SK-N-MC (cell line): ENCODE measurements at regions not wholly inside any gene's neighbourhood (a gene's known extent, or its start where the extent isn't known, plus 50 kb on each side); places are given as distances from the start of the nearest gene placed in this dataset.

Experiments
- DNase-seq: peaks from one replicate; pipeline ENCODE4 v3.0.0-alpha.2; 2011; ENCODE audit warnings: low read depth, low spot score
- H3K27ac ChIP-seq: fragments of 200-600 bp; sonication (generic); 2 replicates; pipeline ENCODE4 v1.5.1; 2016; ENCODE audit warnings: mixed run types
- H3K36me3 ChIP-seq: fragments of 200-600 bp; sonication (generic); 2 replicates; pipeline ENCODE4 v1.6.1; 2017; ENCODE audit warnings: antibody characterized with exemption, low read length, mixed read lengths; ENCODE audit not compliant: insufficient read depth
- H3K4me3 ChIP-seq: fragments of 200-600 bp; sonication (generic); 2 replicates; pipeline ENCODE4 v1.5.1; 2016
- H3K9ac ChIP-seq: fragments of 200-600 bp; sonication (generic); 2 replicates; pipeline ENCODE4 v1.8.0; 2017; ENCODE audit warnings: mixed run types, mixed read lengths; ENCODE audit not compliant: insufficient read length
- H3K9me3 ChIP-seq: fragments of 200-600 bp; sonication (generic); 2 replicates; pipeline ENCODE4 v1.6.1; 2017; ENCODE audit warnings: low read depth, mild to moderate bottlenecking, antibody characterized with exemption, low read length, moderate library complexity, mixed read lengths
- EZH2 ChIP-seq: fragments of 200-600 bp; sonication (generic); IDR thresholded peaks from one replicate; pipeline ENCODE4 v1.6.1; 2017; ENCODE audit warnings: antibody characterized with exemption
- FOXP2 ChIP-seq: optimal IDR thresholded peaks from 2 replicates; pipeline ENCODE3; 2011; ENCODE audit warnings: mild to moderate bottlenecking, moderate library complexity; ENCODE audit not compliant: insufficient read depth; ENCODE audit errors: extremely low read length, control extremely low read depth
- POLR2AphosphoS5 ChIP-seq: IDR thresholded peaks from 2 replicates; pipeline ENCODE4 v1.6.1; 2012; ENCODE audit warnings: mild to moderate bottlenecking, low read depth, low read length, borderline replicate concordance

DNA sequence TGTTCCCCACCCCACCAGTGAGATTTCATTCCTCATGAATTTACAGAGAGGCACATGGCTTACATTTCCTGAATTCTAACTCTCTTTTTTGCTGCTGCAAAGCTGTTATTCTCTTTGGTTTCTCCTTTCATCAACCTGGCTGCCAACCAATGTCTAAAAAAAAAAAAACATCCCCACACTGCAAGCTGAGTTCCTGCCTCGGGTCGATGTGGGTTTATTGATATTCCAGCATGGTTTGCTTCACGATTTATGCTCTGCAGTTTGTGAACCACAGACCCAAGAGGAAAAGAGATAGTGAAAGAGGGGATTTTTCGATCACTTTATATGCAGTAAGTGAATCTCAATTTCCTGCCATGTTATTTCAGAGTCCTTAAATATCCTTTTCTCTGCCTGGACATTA lies 363.6 kb downstream of the LPIN1 start:
- H3K9me3 ChIP-seq, result no peaks in the 10 kb centered on the region
- no peak for TF ChIP-seq FOXP2
- no peak for TF ChIP-seq EZH2
- TF ChIP-seq POLR2AphosphoS5, result no peak
- peak overlapping the region; percentile 69; the same call in 1 of the 2 replicates for H3K27ac ChIP-seq
- no peak for DNase-seq
- peak overlapping the region; percentile 17; the same call in 1 of the 2 replicates for H3K4me3 ChIP-seq
- no peak overlapping the region for H3K9ac ChIP-seq
- no peaks in the 10 kb centered on the region for H3K36me3 ChIP-seq

DNA sequence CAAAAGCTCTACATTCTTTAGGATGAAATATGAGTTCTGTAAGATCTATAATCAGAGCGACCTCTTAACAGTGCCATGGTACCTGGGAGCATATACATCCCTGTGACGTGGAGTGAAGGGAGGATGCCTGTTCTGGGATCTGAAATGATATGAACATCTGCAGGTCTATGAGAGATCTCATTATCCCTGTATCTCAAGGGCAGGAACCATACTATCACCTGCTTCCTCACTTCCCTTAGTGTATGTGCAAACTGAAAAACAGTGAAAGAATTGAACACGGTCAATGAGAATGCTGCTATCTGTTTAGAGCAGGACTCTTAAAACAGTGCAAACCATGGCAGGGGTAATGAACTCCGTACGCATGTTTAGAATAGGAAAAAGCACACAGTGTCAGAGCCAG lies 364.0 kb downstream of the LPIN1 start:
- Histone ChIP-seq H3K9me3 (no peaks in the 10 kb centered on the region), H3K4me3 (peak overlapping the region; percentile 17; the same call in 1 of the 2 replicates), H3K9ac (no peak overlapping the region), H3K27ac (peak overlapping the region; percentile 69; the same call in 1 of the 2 replicates), H3K36me3 (no peaks in the 10 kb centered on the region)
- TF ChIP-seq EZH2, result no peak
- no peak for TF ChIP-seq POLR2AphosphoS5
- no peak for TF ChIP-seq FOXP2
- DNase-seq, result no peak

DNA sequence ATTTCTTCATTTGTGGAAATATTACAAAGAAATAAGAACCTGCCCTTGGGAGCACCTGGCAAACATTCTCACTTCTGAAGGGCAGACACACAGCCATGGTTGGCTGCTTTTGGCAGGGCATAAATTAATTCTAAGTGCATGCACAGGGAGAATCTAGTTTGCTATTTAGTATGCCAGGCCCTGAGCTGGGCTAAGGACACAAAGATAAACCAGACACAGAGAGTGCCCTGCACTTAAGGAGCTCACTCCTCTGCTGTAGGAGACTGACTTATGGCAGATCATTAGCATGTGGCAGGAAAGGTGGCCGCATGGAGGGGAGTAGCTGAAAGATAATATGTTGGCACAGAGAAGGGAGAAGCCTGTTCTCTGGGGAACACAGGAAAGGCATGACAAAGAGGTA lies 367.0 kb downstream of the LPIN1 start:
- Histone ChIP-seq H3K4me3 (no peak overlapping the region), H3K36me3 (no peaks in the 10 kb centered on the region), H3K9ac (no peak overlapping the region), H3K27ac (no peak overlapping the region), H3K9me3 (no peaks in the 10 kb centered on the region)
- DNase-seq, result no peak
- TF ChIP-seq POLR2AphosphoS5 (no peak), FOXP2 (no peak), EZH2 (no peak)

DNA sequence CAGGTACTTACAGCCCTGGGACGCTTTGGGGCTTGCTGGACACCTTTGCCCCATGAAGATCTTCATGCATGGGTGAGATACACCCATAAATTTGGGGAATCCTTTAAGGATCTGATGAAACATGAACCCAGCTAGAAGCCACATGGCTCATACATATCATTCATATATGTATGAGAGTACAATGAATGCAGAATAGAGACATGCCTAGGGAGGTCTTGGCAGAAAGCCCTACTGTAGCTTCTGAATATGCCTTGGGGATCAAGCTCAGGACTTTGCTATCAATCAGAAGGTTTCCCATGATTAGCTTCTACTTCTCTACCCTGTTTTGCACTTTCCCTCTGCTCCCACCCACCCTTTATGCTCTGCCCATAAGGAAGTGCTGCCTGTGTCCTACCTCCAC lies 368.4 kb downstream of the LPIN1 start:
- Histone ChIP-seq H3K36me3 (no peaks in the 10 kb centered on the region), H3K9me3 (no peaks in the 10 kb centered on the region)
- TF ChIP-seq POLR2AphosphoS5, result no peak
- no peak for TF ChIP-seq EZH2
- no peak for TF ChIP-seq FOXP2

DNA sequence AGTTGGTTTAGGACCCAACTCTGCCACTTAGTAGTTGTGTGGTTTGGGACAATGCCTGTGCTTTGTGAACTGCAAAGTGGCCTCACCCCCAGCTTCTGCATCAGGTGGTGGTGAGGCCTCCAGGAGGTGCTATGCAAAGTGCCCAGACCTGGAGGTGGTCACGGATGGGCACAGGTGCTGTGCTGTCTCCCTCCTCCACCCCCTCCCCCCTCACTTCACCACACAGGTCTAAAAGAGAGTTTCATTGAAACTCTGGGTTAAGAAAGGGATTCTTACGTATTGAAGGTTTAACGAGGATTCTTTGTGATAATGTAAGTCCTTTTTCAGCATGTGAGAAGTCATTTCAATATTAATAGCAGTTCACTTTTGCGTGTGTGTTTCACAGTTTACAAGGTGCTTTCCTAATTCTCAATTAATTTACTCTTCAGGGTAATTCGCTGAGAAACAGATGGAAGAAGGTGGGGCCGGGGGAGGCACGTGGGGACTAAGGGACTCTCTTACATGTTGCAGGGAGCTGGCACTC lies 369.9 kb downstream of the LPIN1 start:
- Histone ChIP-seq H3K4me3 (no peak overlapping the region), H3K27ac (no peak overlapping the region), H3K9me3 (no peaks in the 10 kb centered on the region), H3K9ac (no peak overlapping the region), H3K36me3 (no peaks in the 10 kb centered on the region)
- no peak for DNase-seq
- TF ChIP-seq EZH2 (no peak), POLR2AphosphoS5 (no peak), FOXP2 (no peak)

More for the DNA sequence above, 368.4 kb downstream of the LPIN1 start:
- DNase-seq, result no peak
- Histone ChIP-seq H3K4me3 (no peak overlapping the region), H3K9ac (no peak overlapping the region), H3K27ac (no peak overlapping the region)

DNA sequence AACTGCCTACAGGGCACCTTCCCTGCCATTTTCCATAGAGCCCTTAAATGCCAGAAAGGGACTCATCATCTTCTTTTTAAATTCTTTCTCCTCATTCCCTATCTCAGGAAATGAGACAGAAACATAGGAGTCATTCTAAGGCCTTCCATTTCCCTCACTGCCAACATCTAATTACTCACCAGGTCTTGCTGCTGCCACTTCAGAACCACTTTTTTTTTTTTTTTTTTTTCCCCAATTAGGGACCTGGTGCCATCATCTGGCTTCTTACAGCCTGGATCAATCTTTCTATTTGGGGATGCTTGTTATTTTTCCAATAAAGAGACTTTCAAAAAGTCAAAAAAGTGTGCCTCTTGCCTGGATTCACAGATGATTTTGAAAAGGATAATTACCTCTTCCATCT lies 373.4 kb downstream of the LPIN1 start:
- peak overlapping the region; percentile 59 for H3K4me3 ChIP-seq
- DNase-seq, result no peak
- TF ChIP-seq EZH2 (no peak), POLR2AphosphoS5 (no peak), FOXP2 (no peak)
- H3K9me3 ChIP-seq, result no peaks in the 10 kb centered on the region
- H3K9ac ChIP-seq, result no peak overlapping the region
- H3K36me3 ChIP-seq, result no peaks in the 10 kb centered on the region
- peak overlapping the region; percentile 74; the same call in 1 of the 2 replicates for H3K27ac ChIP-seq

DNA sequence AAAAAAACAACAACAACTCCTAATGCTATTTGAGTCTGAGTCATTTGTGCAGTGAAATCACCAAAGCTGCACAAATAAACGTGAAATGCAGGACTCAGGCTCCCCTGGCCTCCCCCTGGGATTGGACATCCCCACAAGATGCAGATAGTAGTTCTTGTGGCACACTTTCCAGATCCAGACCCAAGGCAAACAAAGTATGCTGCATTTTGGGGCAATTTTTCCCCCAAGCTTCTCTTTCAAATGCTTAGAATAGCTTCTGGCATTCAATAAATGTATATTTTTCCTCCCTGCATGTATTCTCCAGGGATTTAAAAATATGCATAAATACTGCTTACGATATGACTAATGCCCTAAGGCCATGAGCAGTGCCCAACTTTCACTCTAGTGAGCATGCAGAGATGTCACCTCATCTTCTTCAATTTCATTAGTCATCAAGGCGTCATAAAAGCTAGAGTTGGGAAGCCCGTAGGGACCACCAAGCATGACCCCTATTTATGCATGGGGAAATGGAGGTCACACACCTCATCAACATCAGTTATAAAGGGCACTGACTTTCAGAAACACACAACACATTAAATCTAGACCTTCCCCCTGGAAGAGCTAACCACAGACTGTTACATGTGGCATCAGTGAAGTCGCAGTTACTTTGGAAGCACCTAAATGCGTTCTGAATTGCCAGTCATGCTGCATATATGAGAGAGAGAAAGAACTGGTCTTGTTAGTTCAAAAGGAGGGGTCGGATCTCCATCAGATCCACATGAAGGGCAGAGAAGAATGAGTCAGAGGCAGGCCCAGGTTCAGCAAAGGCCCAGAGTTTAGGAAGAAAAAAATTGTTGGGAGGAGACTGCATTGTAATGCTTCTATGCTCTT lies 374.1 kb downstream of the LPIN1 start:
- Histone ChIP-seq H3K9me3 (no peaks in the 10 kb centered on the region), H3K4me3 (peak overlapping the region; percentile 59), H3K9ac (no peak overlapping the region), H3K36me3 (no peaks in the 10 kb centered on the region), H3K27ac (peak overlapping the region; percentile 74; the same call in 1 of the 2 replicates)
- TF ChIP-seq EZH2, result no peak
- no peak for TF ChIP-seq POLR2AphosphoS5
- TF ChIP-seq FOXP2, result no peak
- peak; percentile 76 for DNase-seq

DNA sequence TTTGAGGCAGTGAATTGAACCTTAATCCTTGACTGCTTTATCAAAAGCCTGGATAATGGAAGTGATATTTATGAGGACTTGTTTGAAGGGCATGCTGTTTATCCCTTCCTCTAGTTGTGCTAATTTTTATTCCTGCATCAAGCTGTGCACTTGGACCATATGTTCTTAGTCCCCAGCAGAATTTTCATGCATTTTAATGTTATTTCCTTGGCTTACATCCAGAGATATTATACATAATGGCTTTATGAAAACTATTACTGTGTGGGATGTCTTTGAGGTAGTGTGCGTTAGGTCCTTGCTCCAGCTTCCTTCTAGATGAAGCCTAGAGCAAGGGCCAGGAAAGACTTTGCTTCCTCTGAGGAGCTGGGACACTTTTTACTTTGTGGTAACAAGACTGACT lies 378.4 kb downstream of the LPIN1 start:
- TF ChIP-seq POLR2AphosphoS5 (no peak), EZH2 (no peak), FOXP2 (no peak)
- no peak overlapping the region for H3K4me3 ChIP-seq
- no peaks in the 10 kb centered on the region for H3K36me3 ChIP-seq
- DNase-seq, result peak; percentile 44
- no peak overlapping the region for H3K27ac ChIP-seq
- no peaks in the 10 kb centered on the region for H3K9me3 ChIP-seq
- H3K9ac ChIP-seq, result no peak overlapping the region
